Chondrocyte (in vitro differentiated cells): ENCODE measurements at regions not wholly inside any gene's neighbourhood (a gene's known extent, or its start where the extent isn't known, plus 50 kb on each side); places are given as distances from the start of the nearest gene placed in this dataset.
"Not testable (repeated sequence)": the region's sequence is repeated elsewhere in the genome, so short reads cannot be mapped to it uniquely, and the experiment has no call there.

ENCODE experiments used
- DNase-seq: peaks from one replicate; pipeline ENCODE4 v3.0.0; 2021; ENCODE audit warnings: mixed read lengths, low spot score
- H3K27ac Mint-ChIP-seq: one replicate; pipeline ENCODE4 v1.8.0; 2021; ENCODE audit warnings: mild to moderate bottlenecking, moderate library complexity, mixed read lengths; ENCODE audit not compliant: unreplicated experiment
- H3K27me3 Mint-ChIP-seq: 2 replicates; pipeline ENCODE4 v1.8.0; 2021; ENCODE audit warnings: low read depth, mixed read lengths
- H3K36me3 Mint-ChIP-seq: 2 replicates; pipeline ENCODE4 v1.8.0; 2021; ENCODE audit warnings: low read depth, mixed read lengths
- H3K4me1 Mint-ChIP-seq: 2 replicates; pipeline ENCODE4 v1.8.0; 2021; ENCODE audit warnings: low read depth, mild to moderate bottlenecking, mixed read lengths
- H3K4me3 Mint-ChIP-seq: one replicate; pipeline ENCODE4 v1.8.0; 2021; ENCODE audit warnings: mild to moderate bottlenecking, moderate library complexity, mixed read lengths; ENCODE audit not compliant: unreplicated experiment
- H3K9me3 Mint-ChIP-seq: 2 replicates; pipeline ENCODE4 v1.8.0; 2021; ENCODE audit warnings: low read depth, mixed read lengths
- TF ChIP-seq, protein P1 (sequence below): fragments of 200-600 bp; sonication (generic); IDR thresholded peaks from 2 replicates; pipeline ENCODE4 v1.5.0; 2021; ENCODE audit warnings: antibody characterized with exemption, mild to moderate bottlenecking, moderate library complexity

DNA sequence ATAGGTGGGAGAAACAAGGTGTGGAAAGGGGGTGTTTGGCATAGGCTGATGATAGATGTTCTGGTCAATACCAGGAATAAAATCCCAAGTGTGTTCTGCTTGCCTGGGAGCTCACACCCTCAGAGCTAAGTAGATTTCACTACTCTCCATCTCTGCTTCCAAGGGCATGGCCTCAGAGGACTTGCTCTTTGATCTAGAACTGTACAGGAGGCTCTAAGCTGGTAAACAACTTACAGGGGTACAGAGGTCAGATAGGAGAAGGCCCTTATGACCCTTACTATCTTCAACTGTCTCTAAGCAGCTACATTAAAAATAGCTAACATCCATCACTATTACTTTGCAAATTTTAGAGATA is 221.5 kb upstream of the KLF14 start:
- no peaks in the 10 kb centered on the region for H3K27me3 Mint-ChIP-seq
- TF ChIP-seq, protein P1, sequence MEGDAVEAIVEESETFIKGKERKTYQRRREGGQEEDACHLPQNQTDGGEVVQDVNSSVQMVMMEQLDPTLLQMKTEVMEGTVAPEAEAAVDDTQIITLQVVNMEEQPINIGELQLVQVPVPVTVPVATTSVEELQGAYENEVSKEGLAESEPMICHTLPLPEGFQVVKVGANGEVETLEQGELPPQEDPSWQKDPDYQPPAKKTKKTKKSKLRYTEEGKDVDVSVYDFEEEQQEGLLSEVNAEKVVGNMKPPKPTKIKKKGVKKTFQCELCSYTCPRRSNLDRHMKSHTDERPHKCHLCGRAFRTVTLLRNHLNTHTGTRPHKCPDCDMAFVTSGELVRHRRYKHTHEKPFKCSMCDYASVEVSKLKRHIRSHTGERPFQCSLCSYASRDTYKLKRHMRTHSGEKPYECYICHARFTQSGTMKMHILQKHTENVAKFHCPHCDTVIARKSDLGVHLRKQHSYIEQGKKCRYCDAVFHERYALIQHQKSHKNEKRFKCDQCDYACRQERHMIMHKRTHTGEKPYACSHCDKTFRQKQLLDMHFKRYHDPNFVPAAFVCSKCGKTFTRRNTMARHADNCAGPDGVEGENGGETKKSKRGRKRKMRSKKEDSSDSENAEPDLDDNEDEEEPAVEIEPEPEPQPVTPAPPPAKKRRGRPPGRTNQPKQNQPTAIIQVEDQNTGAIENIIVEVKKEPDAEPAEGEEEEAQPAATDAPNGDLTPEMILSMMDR: no peak
- H3K4me1 Mint-ChIP-seq: peaks cover 54% of the 10 kb centered on the region
- H3K27ac Mint-ChIP-seq: peak overlapping the region; percentile 27
- peaks cover 4% of the 10 kb centered on the region for H3K36me3 Mint-ChIP-seq
- H3K9me3 Mint-ChIP-seq: peaks cover 3% of the 10 kb centered on the region
- no peak overlapping the region for H3K4me3 Mint-ChIP-seq
- no peak for DNase-seq

GRCh38 chr7:130956417-130957136 is 222.6 kb upstream of the KLF14 start:
- DNase-seq: no peak
- peaks cover 64% of the 10 kb centered on the region for H3K4me1 Mint-ChIP-seq
- H3K27me3 Mint-ChIP-seq: no peaks in the 10 kb centered on the region
- TF ChIP-seq, protein P1: no peak
- H3K9me3 Mint-ChIP-seq: peaks cover 3% of the 10 kb centered on the region
- no peak overlapping the region for H3K4me3 Mint-ChIP-seq
- H3K27ac Mint-ChIP-seq: peak overlapping the region; percentile 92
- H3K36me3 Mint-ChIP-seq: peaks cover 4% of the 10 kb centered on the region

- TF ChIP-seq, protein P1: no peak
- Mint-ChIP-seq H3K9me3 (peaks cover 3% of the 10 kb centered on the region), H3K36me3 (peaks cover 4% of the 10 kb centered on the region), H3K27me3 (no peaks in the 10 kb centered on the region), H3K27ac (peak overlapping the region; percentile 92), H3K4me1 (peaks cover 70% of the 10 kb centered on the region), H3K4me3 (peak overlapping the region; percentile 4)
- DNase-seq: no peak
These were observed 223.1 kb upstream of the KLF14 start for GRCh38 chr7:130957137-130957513.

GRCh38 chr7:130957722-130958435 is 223.9 kb upstream of the KLF14 start:
- not testable (repeated sequence) for H3K9me3 Mint-ChIP-seq, H3K36me3 Mint-ChIP-seq, H3K4me3 Mint-ChIP-seq, DNase-seq, H3K27me3 Mint-ChIP-seq
- peak overlapping the region; percentile 43 for H3K27ac Mint-ChIP-seq
- H3K4me1 Mint-ChIP-seq: peaks cover 75% of the 10 kb centered on the region

DNA sequence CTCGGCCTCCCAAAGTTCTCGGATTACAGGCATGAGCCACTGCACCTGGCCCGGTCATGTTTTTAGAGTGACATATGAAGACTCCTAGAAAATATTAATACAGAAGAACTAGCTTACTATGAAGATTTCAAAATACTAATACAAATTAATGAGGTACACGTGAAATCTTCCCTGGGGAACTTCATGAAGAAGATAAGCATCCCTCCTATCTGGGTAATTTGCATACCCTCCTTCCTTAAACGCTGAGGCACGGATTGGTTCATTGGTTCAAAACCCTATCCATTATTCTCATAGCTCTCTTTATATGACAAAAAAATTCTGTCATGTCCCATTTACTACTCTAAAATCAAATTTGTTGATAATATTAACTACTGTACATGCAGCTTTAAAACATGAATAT is 224.8 kb upstream of the KLF14 start:
- no peak for DNase-seq
- Mint-ChIP-seq H3K27me3 (no peaks in the 10 kb centered on the region), H3K4me1 (peaks cover 73% of the 10 kb centered on the region), H3K27ac (no peak overlapping the region), H3K9me3 (peaks cover 3% of the 10 kb centered on the region), H3K36me3 (peaks cover 4% of the 10 kb centered on the region), H3K4me3 (no peak overlapping the region)
- TF ChIP-seq, protein P1: no peak
